Loucy (cell line): ENCODE measurements at regions not wholly inside any gene's neighbourhood (a gene's known extent, or its start where the extent isn't known, plus 50 kb on each side); places are given as distances from the start of the nearest gene placed in this dataset.

Source experiments
- H2AFZ ChIP-seq: fragments of 200-600 bp; sonication (generic); 2 replicates; pipeline ENCODE4 v1.6.0; 2016; ENCODE audit warnings: antibody characterized with exemption, mild to moderate bottlenecking, low read length, moderate library complexity
- H3F3A ChIP-seq: fragments of 200-600 bp; 2 replicates; pipeline ENCODE4 v1.6.0; 2016; ENCODE audit warnings: antibody characterized with exemption, low read depth, mild to moderate bottlenecking
- H3K27me3 ChIP-seq: fragments of 200-600 bp; sonication (generic); 2 replicates; pipeline ENCODE4 v1.6.1; 2014; ENCODE audit warnings: low read length, mild to moderate bottlenecking; ENCODE audit not compliant: insufficient read depth, poor library complexity, severe bottlenecking
- H3K36me3 ChIP-seq: fragments of 200-600 bp; sonication (generic); 2 replicates; pipeline ENCODE4 v1.6.1; 2016; ENCODE audit warnings: low read length; ENCODE audit not compliant: insufficient read depth
- H3K4me1 ChIP-seq: fragments of 200-600 bp; sonication (generic); 2 replicates; pipeline ENCODE4 v1.5.1; 2014; ENCODE audit warnings: low read length, mild to moderate bottlenecking; ENCODE audit not compliant: insufficient read depth, poor library complexity, severe bottlenecking
- H3K4me2 ChIP-seq: fragments of 200-600 bp; sonication (generic); 2 replicates; pipeline ENCODE4 v1.6.0; 2014; ENCODE audit warnings: antibody characterized with exemption, low read length, low read depth, mild to moderate bottlenecking; ENCODE audit not compliant: poor library complexity, severe bottlenecking
- H3K4me3 ChIP-seq: fragments of 200-600 bp; sonication (generic); 2 replicates; pipeline ENCODE4 v1.5.1; 2014; ENCODE audit warnings: low read length, mild to moderate bottlenecking, mixed read lengths; ENCODE audit not compliant: poor library complexity, severe bottlenecking
- H3K79me2 ChIP-seq: fragments of 200-600 bp; sonication (generic); 2 replicates; pipeline ENCODE4 v1.6.1; 2014; ENCODE audit warnings: low read length; ENCODE audit not compliant: insufficient read depth
- H3K9ac ChIP-seq: fragments of 200-600 bp; sonication (generic); 2 replicates; pipeline ENCODE4 v1.6.0; 2014; ENCODE audit warnings: mild to moderate bottlenecking, low read depth, low read length, moderate library complexity; ENCODE audit not compliant: poor library complexity, severe bottlenecking
- H3K9me2 ChIP-seq: fragments of 200-600 bp; sonication (generic); replicated peaks from 2 replicates; pipeline ENCODE4 v1.6.1; 2016; ENCODE audit warnings: low read depth, low read length, mixed read lengths
- H3K9me3 ChIP-seq: fragments of 200-600 bp; sonication (generic); 2 replicates; pipeline ENCODE4 v1.6.1; 2014; ENCODE audit warnings: mild to moderate bottlenecking, antibody characterized with exemption, low read length, low read depth; ENCODE audit not compliant: insufficient read depth
- H4K20me1 ChIP-seq: fragments of 200-600 bp; sonication (generic); 2 replicates; pipeline ENCODE4 v1.6.0; 2014; ENCODE audit warnings: antibody characterized with exemption, low read length, mild to moderate bottlenecking; ENCODE audit not compliant: insufficient read depth, poor library complexity, severe bottlenecking
- CTCF ChIP-seq: fragments of 200-600 bp; sonication (generic); conservative IDR thresholded peaks from 2 replicates; pipeline ENCODE4 v1.5.1; 2014; ENCODE audit warnings: mild to moderate bottlenecking, antibody characterized with exemption, low read length
- EZH2phosphoT487 ChIP-seq: fragments of 200-600 bp; IDR thresholded peaks from 2 replicates; pipeline ENCODE4 v1.6.1; 2018; ENCODE audit warnings: antibody characterized with exemption, mild to moderate bottlenecking, moderate library complexity, borderline replicate concordance

GRCh38 chr15:37773111-37773860 lies 161.2 kb upstream of the TMCO5A start:
- Histone ChIP-seq H3F3A (peaks cover 7% of the 10 kb centered on the region; the same call in 1 of the 2 replicates), H3K4me3 (peak overlapping the region; percentile 59)
- TF ChIP-seq CTCF: no peak
- TF ChIP-seq EZH2phosphoT487: no peak

DNA sequence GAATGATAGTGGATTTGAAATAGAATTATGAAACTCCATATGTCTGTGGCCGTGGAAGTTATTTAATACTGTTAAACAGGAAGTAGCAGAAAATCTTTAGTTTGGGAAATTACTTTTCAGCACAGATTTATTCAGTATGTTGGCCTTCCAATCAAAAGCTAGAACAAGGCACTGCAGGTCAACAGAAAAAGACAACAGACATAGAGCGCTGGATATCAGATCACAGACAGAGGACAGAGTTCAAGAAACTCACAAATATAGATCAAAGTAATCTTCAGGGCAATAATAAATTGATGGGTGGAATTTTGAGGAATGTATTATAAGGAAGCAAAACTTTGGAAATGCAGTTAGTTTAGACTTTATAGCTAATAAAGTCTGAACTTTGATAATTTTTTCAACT lies 159.5 kb upstream of the TMCO5A start:
- TF ChIP-seq CTCF (no peak), EZH2phosphoT487 (no peak)
- no peaks in the 10 kb centered on the region for H3K79me2 ChIP-seq
- no peaks in the 10 kb centered on the region for H3K9me3 ChIP-seq
- H3K9me2 ChIP-seq: no peaks in the 10 kb centered on the region
- no peak overlapping the region for H3K4me3 ChIP-seq
- H3K9ac ChIP-seq: no peak overlapping the region
- H3K4me1 ChIP-seq: peaks cover 46% of the 10 kb centered on the region
- no peak overlapping the region for H3K4me2 ChIP-seq
- no peak overlapping the region for H2AFZ ChIP-seq
- no peaks in the 10 kb centered on the region for H3K36me3 ChIP-seq
- H4K20me1 ChIP-seq: no peaks in the 10 kb centered on the region
- H3K27me3 ChIP-seq: no peaks in the 10 kb centered on the region
- peaks cover 7% of the 10 kb centered on the region; the same call in 1 of the 2 replicates for H3F3A ChIP-seq

More at GRCh38 chr15:37773111-37773860, 161.2 kb upstream of the TMCO5A start:
- Histone ChIP-seq H3K4me1 (peaks cover 53% of the 10 kb centered on the region), H3K79me2 (no peaks in the 10 kb centered on the region), H2AFZ (no peak overlapping the region), H3K9me2 (no peaks in the 10 kb centered on the region), H3K27me3 (no peaks in the 10 kb centered on the region), H3K9me3 (no peaks in the 10 kb centered on the region), H3K9ac (peak overlapping the region; percentile 40), H3K4me2 (peak overlapping the region; percentile 79), H4K20me1 (no peaks in the 10 kb centered on the region), H3K36me3 (no peaks in the 10 kb centered on the region)

DNA sequence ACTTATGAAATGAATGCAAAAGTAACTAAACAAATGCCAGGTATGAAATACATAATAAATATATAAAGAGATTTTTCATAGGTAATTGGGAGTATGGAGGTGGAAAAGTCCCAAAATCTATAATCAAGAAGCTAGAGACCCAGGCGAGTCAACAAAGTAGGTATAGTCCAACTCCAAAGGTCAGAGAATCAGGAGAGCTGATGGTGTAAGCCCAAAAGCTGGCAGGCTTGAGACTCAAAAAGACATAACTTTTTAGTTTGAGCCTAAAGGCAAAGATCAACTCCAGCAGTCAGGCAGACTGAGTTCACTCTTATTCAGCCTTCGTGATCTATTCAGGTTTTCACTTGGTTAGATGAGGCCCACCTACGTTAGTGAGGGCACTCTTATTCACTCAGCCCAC lies 157.4 kb upstream of the TMCO5A start:
- Histone ChIP-seq H3K9me3 (no peaks in the 10 kb centered on the region), H2AFZ (no peak overlapping the region), H3K79me2 (no peaks in the 10 kb centered on the region), H4K20me1 (no peaks in the 10 kb centered on the region), H3K9me2 (no peaks in the 10 kb centered on the region), H3K4me2 (no peak overlapping the region), H3K9ac (no peak overlapping the region), H3K27me3 (no peaks in the 10 kb centered on the region), H3K36me3 (no peaks in the 10 kb centered on the region), H3K4me3 (no peak overlapping the region), H3F3A (peaks cover 7% of the 10 kb centered on the region; the same call in 1 of the 2 replicates), H3K4me1 (peaks cover 29% of the 10 kb centered on the region)
- TF ChIP-seq EZH2phosphoT487 (no peak), CTCF (no peak)
